IPS DF 6.9 (cell line): ENCODE measurements at regions not wholly inside any gene's neighbourhood (a gene's known extent, or its start where the extent isn't known, plus 50 kb on each side); places are given as distances from the start of the nearest gene placed in this dataset.
"Not testable (repeated sequence)": the region's sequence is repeated elsewhere in the genome, so short reads cannot be mapped to it uniquely, and the experiment has no call there.

ENCODE experiments used
- DNase-seq: peaks from one replicate; pipeline ENCODE4 v3.0.0-alpha.2; 2013; ENCODE audit warnings: low read depth, low spot score
- H3K27ac ChIP-seq: one replicate; pipeline ENCODE4 v1.5.1; 2013; ENCODE audit warnings: low read length, control low read depth
- H3K27me3 ChIP-seq: 2 replicates; pipeline ENCODE4 v1.6.1; 2013; ENCODE audit warnings: mild to moderate bottlenecking, low read length; ENCODE audit not compliant: control insufficient read depth, insufficient read depth
- H3K36me3 ChIP-seq: 2 replicates; pipeline ENCODE4 v1.6.1; 2013; ENCODE audit warnings: low read length; ENCODE audit not compliant: control insufficient read depth, insufficient read depth
- H3K4me1 ChIP-seq: 2 replicates; pipeline ENCODE4 v1.6.1; 2013; ENCODE audit warnings: low read length; ENCODE audit not compliant: control insufficient read depth, insufficient read depth
- H3K4me3 ChIP-seq: 2 replicates; pipeline ENCODE4 v1.5.1; 2013; ENCODE audit warnings: mild to moderate bottlenecking, low read length
- H3K9me3 ChIP-seq: 2 replicates; pipeline ENCODE4 v1.6.1; 2013; ENCODE audit warnings: low read length, inconsistent platforms; ENCODE audit not compliant: control insufficient read depth, insufficient read depth
- WGBS: extraction: QIAGEN DNeasy Blood & Tissue Kit; methylation state at CpG from one replicate; pipeline ENCODE4 v1.1.7; 2013; ENCODE audit warnings: mixed read lengths, missing lambda C conversion rate; ENCODE audit not compliant: insufficient read length, insufficient coverage; 5-methylcytosine and 5-hydroxymethylcytosine counted together

DNA sequence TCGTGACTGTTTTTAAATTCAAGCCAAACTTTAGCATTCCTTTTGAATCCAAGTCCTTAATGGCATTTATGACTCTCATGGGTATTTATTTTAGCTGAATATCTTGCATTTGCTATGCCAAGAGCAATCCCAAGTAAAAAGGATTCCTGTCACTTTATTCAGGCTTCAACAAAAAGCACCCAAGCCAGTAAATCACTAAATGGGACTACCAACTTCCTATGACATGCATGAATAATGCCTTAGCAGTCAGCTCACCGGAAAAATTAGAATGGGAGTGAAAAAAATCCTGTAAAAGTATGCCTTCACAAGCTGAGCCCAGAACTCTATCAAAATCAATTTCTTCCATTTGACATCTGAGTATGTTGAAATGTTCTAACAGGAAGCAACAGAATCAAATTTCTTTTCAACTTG is 1297.9 kb downstream of the ROBO2 start:
- H3K27me3 ChIP-seq: no peaks in the 10 kb centered on the region
- no peak overlapping the region for H3K4me3 ChIP-seq
- H3K36me3 ChIP-seq: no peaks in the 10 kb centered on the region; the same call in 1 of the 2 replicates
- WGBS: no CpG with 5 or more reads among the region's 2 CpGs
- H3K4me1 ChIP-seq: peaks cover 2% of the 10 kb centered on the region; the same call in 1 of the 2 replicates
- no peak for DNase-seq
- no peak overlapping the region for H3K27ac ChIP-seq
- no peaks in the 10 kb centered on the region for H3K9me3 ChIP-seq

DNA sequence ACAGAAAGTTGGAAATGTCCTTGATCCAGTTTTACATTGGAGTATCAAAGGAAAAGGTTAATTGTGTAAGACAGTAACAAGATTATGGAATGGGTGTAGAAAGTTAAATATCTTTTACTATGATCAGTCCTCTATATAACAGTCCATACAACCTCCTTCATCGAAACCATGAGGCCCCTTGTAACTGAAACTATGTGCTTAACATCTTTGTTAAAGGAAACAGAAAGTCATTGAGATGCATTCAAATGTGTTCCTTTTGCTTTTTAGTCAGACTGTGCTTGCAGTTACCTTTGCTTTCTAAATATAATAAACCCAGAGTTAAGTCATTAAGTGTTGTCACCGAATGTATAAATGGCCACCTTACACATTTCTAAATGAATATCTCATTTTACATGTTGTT is 1298.5 kb downstream of the ROBO2 start:
- no peaks in the 10 kb centered on the region for H3K27me3 ChIP-seq
- no peak for DNase-seq
- no peak overlapping the region for H3K4me3 ChIP-seq
- peaks cover 2% of the 10 kb centered on the region; the same call in 1 of the 2 replicates for H3K4me1 ChIP-seq
- H3K27ac ChIP-seq: no peak overlapping the region
- H3K36me3 ChIP-seq: no peaks in the 10 kb centered on the region; the same call in 1 of the 2 replicates
- WGBS: no CpG with 5 or more reads among the region's 2 CpGs
- H3K9me3 ChIP-seq: no peaks in the 10 kb centered on the region

DNA sequence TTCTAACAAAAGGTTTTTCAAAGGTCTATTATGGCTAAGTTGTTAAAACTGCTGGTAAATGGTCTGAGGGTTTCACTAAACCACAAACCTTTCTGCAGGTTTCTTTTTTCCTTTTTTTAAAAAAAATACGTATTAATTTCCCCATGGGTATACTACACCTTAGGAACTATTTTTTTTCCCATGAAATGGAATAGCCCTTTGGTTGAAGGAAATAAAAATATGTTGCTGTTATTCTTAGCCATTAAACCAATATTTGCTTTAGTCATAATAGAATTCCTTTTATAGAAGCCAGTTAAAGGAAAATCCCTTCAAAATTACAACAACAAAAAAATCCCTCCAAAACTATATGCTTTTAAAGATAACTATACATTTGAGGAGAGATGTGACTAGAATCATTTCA is 1303.3 kb downstream of the ROBO2 start:
- no peak overlapping the region for H3K27ac ChIP-seq
- no peaks in the 10 kb centered on the region for H3K27me3 ChIP-seq
- H3K4me3 ChIP-seq: no peak overlapping the region
- H3K9me3 ChIP-seq: no peaks in the 10 kb centered on the region
- DNase-seq: no peak
- no CpG with 5 or more reads among the region's 1 CpG for WGBS
- peaks cover 2% of the 10 kb centered on the region for H3K4me1 ChIP-seq
- no peaks in the 10 kb centered on the region for H3K36me3 ChIP-seq

DNA sequence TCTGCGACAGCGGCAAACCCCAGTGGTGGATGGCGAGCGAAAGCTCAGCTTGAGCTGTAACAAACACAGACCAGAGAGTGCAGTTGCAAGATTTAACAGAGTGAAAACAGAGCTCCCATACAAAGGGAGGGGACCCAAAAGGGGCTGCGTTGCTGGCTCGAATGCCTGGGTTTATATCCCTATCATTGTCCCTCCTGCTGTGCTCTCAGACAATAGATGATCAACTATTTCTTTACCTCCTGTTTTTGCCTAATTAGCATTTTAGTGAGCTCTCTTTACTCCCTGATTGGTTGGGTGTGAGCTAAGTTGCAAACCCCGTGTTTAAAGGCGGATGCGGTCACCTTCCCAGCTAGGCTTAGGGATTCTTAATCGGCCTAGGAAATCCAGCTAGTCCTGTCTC is 1304.4 kb downstream of the ROBO2 start:
- H3K27ac ChIP-seq, H3K36me3 ChIP-seq, H3K9me3 ChIP-seq, DNase-seq, H3K27me3 ChIP-seq, H3K4me3 ChIP-seq, H3K4me1 ChIP-seq: not testable (repeated sequence)
- no CpG with 5 or more reads among the region's 10 CpGs for WGBS

DNA sequence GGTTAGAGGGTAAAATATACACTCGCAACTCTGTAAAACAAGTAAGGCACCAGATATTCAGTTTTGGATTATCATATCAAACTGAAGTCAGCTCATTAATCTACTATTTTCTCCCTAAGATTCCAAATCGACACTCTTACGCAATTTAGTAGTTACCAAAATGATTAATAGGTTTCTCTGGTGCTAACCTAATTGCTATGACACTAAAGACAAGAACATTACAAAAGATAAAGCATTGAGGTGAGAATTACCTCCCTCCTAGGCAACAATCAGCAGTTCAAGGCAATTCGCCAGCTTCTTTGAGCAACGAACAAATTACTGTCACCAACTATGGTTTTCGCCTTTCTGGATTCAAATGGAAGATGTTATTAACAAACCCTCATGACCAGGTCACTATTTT is 1305.0 kb downstream of the ROBO2 start:
- Histone ChIP-seq H3K36me3 (no peaks in the 10 kb centered on the region), H3K4me1 (peaks cover 2% of the 10 kb centered on the region), H3K27me3 (no peaks in the 10 kb centered on the region), H3K9me3 (no peaks in the 10 kb centered on the region), H3K27ac (no peak overlapping the region), H3K4me3 (no peak overlapping the region)
- no peak for DNase-seq
- no CpG with 5 or more reads among the region's 6 CpGs for WGBS

DNA sequence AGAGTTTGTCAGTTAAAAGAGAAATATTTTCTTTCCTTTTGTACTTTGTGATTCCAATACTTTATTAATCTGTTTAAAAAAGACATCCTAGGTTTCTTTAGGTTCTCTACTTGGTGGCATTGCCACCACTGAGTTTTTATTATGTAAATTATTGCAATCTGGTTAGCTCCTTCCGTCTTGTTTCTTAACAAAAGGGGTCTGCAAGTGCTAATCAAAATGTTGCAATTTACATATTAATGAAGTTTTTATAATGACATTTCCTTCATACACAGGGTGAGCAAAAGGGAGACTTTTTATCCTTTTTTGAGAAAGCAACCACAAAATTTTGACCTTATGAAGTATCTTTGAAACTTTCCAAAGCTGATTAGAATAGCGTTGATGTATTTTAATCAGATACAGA is 1307.3 kb downstream of the ROBO2 start:
- peaks cover 2% of the 10 kb centered on the region for H3K4me1 ChIP-seq
- DNase-seq: no peak
- no peaks in the 10 kb centered on the region for H3K9me3 ChIP-seq
- H3K36me3 ChIP-seq: no peaks in the 10 kb centered on the region
- H3K4me3 ChIP-seq: no peak overlapping the region
- H3K27me3 ChIP-seq: no peaks in the 10 kb centered on the region
- H3K27ac ChIP-seq: no peak overlapping the region
- WGBS: no CpG with 5 or more reads among the region's 2 CpGs

DNA sequence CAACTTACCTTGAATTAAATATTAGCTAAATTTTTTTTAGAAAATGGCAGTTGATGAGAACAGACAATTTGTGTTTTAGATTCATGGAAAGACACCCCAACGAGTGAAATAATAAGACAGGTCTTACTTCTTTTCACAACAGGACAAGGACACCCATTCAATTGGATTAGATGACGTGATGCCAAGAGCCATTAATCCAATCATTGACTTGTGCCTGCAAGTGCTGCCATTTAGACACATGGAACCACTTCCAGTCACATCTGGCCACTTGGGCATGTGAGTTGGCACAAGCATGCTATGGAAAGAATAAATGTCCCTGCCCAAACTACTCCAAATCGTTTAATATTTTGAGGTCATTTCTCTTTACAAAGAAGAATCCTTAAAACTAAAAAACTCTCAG is 1308.8 kb downstream of the ROBO2 start:
- Histone ChIP-seq H3K27ac (no peak overlapping the region), H3K36me3 (no peaks in the 10 kb centered on the region), H3K27me3 (no peaks in the 10 kb centered on the region), H3K4me1 (peaks cover 2% of the 10 kb centered on the region), H3K4me3 (no peak overlapping the region), H3K9me3 (no peaks in the 10 kb centered on the region)
- no peak for DNase-seq
- WGBS: no CpG with 5 or more reads among the region's 3 CpGs

DNA sequence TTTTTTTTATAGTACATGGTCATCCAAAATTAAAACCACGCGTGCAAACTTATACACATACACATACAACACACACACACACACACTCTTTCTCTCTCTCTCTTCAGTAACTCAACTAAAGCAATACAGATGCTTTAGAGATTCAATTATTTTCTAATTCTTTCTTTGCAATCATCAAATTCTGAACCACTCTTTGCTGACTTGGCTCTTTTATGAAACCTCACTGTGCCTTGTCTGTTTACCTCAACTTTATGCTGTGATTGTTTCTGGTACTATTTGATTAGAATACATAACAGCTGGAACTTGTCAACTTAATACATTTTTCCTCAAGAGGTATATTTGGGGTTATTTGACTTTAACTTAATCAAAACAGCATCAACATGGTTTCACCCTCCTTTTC is 1309.7 kb downstream of the ROBO2 start:
- no peak overlapping the region for H3K4me3 ChIP-seq
- no peaks in the 10 kb centered on the region for H3K27me3 ChIP-seq
- DNase-seq: no peak
- no CpG with 5 or more reads among the region's 2 CpGs for WGBS
- H3K9me3 ChIP-seq: no peaks in the 10 kb centered on the region
- H3K27ac ChIP-seq: no peak overlapping the region
- H3K36me3 ChIP-seq: no peaks in the 10 kb centered on the region
- no peaks in the 10 kb centered on the region; the same call in 1 of the 2 replicates for H3K4me1 ChIP-seq

DNA sequence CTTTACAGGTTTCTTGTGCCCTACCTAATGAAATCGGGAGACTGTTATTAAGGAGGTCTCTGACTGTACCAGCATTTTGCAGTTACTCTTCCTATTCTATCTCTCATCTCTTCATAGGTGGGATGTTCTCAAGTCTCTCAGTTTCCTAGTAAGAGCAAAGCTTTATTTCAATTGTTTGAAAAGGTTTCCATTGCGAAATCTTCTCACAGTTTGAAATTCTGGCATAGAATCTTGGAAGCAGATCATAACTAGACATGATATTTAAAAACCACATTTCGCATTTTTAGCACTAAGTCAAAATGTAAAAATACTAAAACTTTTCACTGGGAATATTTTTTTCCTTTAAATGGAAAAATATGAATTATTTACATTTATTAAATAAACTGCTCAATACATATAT is 1311.4 kb downstream of the ROBO2 start:
- Histone ChIP-seq H3K36me3 (no peaks in the 10 kb centered on the region), H3K9me3 (no peaks in the 10 kb centered on the region), H3K27ac (no peak overlapping the region), H3K4me3 (no peak overlapping the region), H3K4me1 (no peaks in the 10 kb centered on the region), H3K27me3 (no peaks in the 10 kb centered on the region)
- no peak for DNase-seq
- WGBS: no CpG with 5 or more reads among the region's 3 CpGs

DNA sequence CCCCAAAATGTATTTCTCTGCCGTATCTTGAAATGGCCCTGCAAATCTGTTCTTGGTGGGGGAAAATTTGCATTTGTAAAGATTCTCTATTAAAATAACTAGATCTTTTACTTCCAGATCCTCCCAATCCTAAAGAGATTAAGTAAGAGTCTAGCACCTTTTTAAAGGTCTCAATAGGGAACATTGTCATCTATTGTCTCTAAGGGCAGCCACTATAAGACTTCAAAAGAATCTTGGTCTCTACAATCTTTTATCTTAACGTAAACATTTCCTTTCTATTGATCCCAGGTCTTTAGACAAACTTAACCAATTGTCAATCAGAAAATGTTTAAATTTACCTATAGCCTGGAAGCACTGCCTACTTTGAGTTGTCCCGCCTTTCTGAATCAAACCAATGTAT is 1313.3 kb downstream of the ROBO2 start:
- H3K36me3 ChIP-seq: no peaks in the 10 kb centered on the region
- no CpG with 5 or more reads among the region's 3 CpGs for WGBS
- no peaks in the 10 kb centered on the region for H3K27me3 ChIP-seq
- H3K27ac ChIP-seq: no peak overlapping the region
- no peak overlapping the region for H3K4me3 ChIP-seq
- no peaks in the 10 kb centered on the region for H3K4me1 ChIP-seq
- no peak for DNase-seq
- no peaks in the 10 kb centered on the region for H3K9me3 ChIP-seq

DNA sequence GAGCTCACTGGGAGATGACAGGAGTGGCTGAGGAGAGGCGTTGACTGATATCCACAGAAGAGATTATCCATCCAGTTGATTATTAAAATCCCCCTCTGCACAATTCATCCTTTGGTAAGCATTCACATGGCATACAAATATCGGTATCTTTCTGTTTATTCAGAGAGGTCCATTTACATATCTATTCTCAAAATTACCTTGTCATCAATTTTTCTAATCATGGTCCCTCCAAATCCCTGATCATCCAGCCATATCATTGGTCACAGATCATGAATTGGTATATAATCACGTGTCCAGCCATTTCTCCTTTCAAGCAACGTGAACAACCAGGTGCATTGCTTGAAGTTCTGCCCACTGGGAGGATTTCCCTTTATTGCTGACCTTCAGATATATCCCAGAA is 1321.0 kb downstream of the ROBO2 start:
- Histone ChIP-seq H3K9me3 (no peaks in the 10 kb centered on the region), H3K36me3 (no peaks in the 10 kb centered on the region), H3K27ac (no peak overlapping the region), H3K4me1 (no peaks in the 10 kb centered on the region), H3K27me3 (no peaks in the 10 kb centered on the region), H3K4me3 (no peak overlapping the region)
- DNase-seq: no peak
- WGBS: no CpG with 5 or more reads among the region's 4 CpGs
